GM12892 (cell line): ENCODE measurements at regions not wholly inside any gene's neighbourhood (a gene's known extent, or its start where the extent isn't known, plus 50 kb on each side); places are given as distances from the start of the nearest gene placed in this dataset.

Experiments used
- DNase-seq: peaks from one replicate; pipeline ENCODE4 v3.0.0; 2011; ENCODE audit not compliant: insufficient read length
- FAIRE-seq: peaks from 2 replicates; lab custom pipeline; 2011; peaks lifted over from hg19 to GRCh38; lab: Jason Lieb, UNC
- POLR2A ChIP-seq: IDR thresholded peaks from 2 replicates; pipeline ENCODE4 v1.6.1; 2011; ENCODE audit warnings: low read depth, low read length, control low read depth
- POLR2AphosphoS5 ChIP-seq: IDR thresholded peaks from 2 replicates; pipeline ENCODE4 v1.6.1; 2011; ENCODE audit warnings: low read depth, low read length, control low read depth
- TAF1 ChIP-seq: IDR thresholded peaks from 2 replicates; pipeline ENCODE4 v1.6.1; 2011; ENCODE audit warnings: low read depth, mild to moderate bottlenecking, control low read depth, low read length, borderline replicate concordance

DNA sequence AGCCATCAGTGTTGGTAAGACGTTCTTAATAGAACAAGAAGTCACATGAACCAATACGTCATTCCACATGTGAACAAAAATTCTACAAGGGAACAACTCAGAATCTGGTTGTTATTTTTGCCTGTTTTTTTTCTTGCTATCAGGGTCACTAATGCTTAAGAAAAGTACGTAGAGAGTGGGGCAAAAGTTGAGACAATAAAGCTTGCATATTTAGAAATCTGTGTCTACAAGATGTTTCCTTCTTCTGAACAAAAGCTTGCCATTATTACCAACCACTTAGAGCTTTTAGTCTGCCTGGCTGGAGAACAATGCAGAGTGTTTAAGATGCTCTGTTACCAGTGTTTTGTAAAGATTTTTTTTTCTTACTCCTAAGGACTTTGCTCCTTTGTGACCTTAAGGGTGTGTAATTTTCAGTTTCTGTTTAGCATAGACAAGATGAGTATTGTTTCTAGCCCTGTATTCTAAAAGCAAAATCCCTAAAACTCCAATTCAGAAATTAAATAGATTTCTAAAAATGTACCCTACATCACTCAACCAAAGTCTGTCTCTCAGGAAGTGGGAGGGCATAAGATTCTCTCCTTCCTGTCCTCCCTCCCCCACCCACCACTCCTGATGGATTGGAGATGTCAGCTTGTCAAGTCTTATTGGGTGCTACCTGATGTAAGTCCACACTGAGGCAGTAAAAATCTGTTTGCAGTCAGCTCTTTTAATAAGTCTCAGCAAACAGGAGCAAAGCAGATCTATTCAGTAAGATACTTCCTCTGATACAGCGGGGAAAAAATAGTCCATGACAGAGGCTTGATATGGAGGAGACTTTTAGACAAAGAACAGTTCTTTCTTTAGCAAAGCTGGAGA is 267.6 kb downstream of the GRIN2B start:
- TF ChIP-seq POLR2AphosphoS5 (no peak), POLR2A (no peak), TAF1 (no peak)
- DNase-seq, result no peak
- FAIRE-seq, result no peak

DNA sequence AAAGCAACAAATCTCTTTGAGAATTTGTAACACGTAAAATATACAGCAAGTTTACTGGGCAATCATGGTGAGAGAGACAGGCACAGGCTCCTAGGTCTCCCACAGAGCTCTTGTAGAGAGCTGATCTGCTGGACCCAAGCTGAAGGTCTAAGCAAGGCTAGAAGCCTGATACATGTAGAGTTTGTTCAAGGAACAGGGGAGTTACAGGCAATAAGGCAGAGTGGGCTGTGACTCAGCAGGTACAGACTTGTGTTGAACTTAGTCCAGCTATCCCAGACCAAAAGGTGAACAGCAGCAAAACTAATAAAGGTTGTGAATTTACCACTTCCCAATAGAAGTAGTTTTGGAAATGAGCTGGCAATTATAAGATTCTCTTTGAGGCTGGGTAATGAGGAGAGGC is 273.6 kb downstream of the GRIN2B start:
- TF ChIP-seq TAF1, result no peak
- no peak for TF ChIP-seq POLR2A
- no peak for TF ChIP-seq POLR2AphosphoS5
- FAIRE-seq (no peak), DNase-seq (no peak)

DNA sequence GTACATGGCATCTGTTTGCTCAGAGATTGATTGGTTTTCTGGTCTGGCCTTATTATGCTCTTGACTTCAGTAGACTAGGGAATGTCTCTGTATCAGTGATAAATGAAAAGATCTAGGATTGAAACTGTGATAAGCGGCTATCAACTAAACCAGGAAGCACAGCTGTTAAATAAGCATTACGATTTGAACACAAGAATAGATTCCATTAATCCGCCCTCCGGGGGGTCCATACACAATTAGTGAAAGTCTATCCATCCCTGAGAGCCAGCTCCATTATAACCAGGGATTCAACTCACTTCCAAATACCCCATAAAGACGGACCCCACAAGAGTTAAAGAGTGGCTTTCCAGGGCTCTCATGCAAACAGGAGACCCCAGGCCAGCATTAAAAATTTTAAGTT is 279.0 kb downstream of the GRIN2B start:
- DNase-seq (no peak), FAIRE-seq (no peak)
- TF ChIP-seq POLR2AphosphoS5, result no peak
- no peak for TF ChIP-seq TAF1

DNA sequence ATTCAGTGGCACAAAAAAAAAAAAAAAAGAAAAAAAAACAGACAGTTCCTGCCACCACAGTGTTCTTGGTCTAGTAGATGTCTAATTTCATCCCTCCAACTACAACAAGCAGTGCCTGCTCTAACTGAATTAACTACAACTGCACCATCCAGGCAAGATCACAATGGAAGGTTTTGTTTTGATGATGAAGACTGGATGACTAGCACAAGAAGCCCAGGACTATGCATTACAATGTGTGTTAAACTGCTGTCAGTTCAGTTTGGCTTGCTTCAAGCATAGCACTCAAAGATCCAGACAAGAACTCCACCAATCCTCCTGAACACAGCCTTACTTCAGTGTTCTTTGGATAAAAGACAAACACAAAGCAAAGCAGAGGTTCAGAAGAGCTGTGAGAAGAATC is 279.9 kb downstream of the GRIN2B start:
- FAIRE-seq, result no peak
- DNase-seq, result no peak
- TF ChIP-seq TAF1, result no peak
- no peak for TF ChIP-seq POLR2A
- TF ChIP-seq POLR2AphosphoS5, result no peak

DNA sequence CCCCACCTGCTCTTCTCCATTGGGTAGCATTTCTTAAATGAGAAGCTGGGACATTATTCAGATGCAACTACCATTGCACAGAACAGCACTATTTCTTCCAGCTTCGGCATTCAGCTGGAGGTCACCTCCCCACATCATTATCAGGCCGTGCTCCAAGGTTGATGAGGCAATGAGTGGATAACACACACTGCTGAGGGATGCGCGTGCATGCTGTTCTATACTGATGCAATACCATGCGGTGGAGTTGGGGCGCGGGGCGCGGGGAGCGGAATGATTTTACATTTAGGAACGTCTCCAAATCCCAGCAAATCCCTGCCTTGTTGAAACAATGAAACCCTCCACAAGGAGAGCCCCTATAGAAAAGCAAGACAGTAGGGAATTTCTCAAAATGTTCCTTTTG is 283.4 kb downstream of the GRIN2B start:
- no peak for FAIRE-seq
- TF ChIP-seq POLR2AphosphoS5 (no peak), POLR2A (no peak), TAF1 (no peak)
- DNase-seq, result no peak

DNA sequence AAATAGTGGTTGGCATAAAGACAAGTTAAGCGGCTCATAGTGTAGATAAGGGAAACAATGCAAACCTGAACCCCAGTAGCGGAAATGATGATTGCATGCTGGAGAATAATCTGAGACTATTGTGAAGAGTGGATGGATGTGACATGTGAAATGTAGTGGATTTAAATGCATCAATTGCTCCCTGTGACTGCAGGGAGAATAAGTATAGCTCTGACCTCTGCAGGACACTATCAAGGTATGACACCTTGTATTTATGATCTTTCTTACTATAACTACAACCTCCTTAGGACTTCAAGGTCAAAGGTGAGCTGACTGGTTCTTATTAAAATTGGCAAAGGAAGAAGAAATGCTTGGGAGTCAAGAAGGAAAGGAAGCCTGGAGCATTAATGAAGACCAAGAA is 285.6 kb downstream of the GRIN2B start:
- no peak for TF ChIP-seq POLR2A
- TF ChIP-seq POLR2AphosphoS5, result no peak
- no peak for TF ChIP-seq TAF1
- no peak for DNase-seq
- no peak for FAIRE-seq

DNA sequence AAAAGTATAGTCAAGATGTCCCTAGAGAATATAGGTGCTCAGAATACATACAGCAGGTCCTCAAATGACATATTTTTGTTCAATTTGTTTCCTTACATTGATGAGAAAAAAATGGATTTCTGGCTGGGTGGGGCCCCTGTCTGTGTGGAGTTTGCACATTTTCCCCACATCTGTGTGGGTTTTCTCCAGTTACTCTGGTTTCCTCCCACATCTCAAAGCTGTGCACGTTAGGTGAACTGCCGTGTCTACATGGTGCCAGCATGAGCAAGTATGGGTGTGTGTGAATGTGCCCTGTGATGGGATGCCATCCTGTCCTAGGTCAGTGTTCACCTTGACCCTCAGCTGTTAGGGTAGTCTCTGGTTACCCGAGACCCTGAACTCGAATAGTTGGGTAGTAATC is 289.1 kb downstream of the GRIN2B start:
- FAIRE-seq (no peak), DNase-seq (no peak)
- TF ChIP-seq POLR2A, result no peak
- TF ChIP-seq TAF1, result no peak
- TF ChIP-seq POLR2AphosphoS5, result no peak

DNA sequence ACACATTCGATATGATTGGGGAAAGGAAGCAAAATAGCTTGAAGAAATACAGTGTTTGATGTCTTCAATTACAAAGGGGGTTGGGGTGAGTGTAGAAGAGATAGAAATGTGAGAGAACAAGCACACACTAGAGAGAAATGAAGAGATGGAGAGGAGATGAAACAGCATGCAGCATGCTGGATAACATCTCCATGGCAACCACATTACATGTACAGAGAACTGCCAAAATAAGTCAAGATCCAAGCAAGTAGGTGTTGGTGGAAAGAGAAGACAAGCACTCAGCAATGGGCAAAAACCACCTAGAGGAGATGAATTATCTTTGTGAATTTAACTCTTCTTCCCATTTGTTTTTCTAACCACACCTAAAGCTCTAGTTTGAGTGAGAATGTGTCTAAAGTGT is 289.8 kb downstream of the GRIN2B start:
- peak; percentile 21 for FAIRE-seq
- TF ChIP-seq POLR2AphosphoS5 (no peak), TAF1 (no peak), POLR2A (no peak)
- DNase-seq, result no peak

DNA sequence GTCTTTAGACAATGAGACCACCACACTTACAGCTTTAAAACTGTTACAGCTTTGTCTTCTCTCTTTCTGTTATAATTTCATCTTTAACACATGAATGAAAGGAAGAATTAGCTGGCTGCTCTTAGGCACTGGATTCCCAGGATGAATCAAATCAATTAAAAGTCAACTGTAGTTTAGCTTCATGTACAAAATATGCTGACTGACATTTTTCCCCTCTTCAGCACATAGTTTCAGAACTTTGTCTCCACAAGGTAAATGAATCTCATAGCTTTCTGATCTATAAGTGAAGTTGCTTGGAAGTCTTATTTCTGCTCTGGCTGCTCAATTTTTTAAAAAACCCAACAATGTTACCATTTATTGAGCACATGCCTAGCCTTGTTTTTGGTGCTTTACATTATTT is 293.8 kb downstream of the GRIN2B start:
- TF ChIP-seq TAF1 (no peak), POLR2AphosphoS5 (no peak), POLR2A (no peak)
- DNase-seq (no peak), FAIRE-seq (no peak)

DNA sequence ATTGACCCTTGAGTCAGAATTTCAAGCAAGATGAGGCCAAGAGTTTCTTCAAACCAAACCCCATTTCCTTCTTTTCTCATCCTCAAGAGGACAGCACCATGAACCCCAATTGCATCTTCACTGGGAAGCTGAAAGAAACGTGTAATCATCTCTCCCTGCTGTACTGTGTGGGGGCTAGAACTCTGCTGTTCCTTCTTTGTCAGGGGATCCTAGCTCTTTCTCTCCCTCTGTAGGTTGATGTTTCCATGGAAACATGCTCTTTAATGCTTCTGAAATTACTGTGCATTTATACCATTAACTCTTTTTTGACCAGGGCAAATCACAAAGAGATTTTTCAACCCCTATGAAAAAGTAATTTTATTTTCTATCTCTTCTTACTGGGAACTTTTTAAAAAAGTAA is 295.1 kb downstream of the GRIN2B start:
- FAIRE-seq (no peak), DNase-seq (no peak)
- TF ChIP-seq POLR2AphosphoS5 (no peak), TAF1 (no peak), POLR2A (no peak)

DNA sequence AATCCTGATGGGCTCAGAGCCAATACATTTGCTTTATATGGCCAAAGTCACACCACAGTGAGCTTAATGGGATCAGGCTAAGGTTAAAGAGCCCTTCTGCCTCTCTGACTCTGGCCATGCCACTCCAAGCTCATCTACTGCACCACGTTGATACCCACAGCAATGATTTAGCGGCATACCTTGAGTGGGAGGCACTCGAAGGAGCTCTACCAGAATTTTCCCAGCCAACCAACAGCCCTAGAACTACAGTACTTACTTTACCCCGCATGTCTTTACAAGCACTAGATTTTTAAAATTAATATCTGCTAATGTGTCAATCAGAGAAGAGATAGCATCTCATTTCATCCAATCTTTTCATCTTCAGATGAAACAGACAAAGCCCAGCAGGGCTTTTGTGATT is 300.5 kb downstream of the GRIN2B start:
- no peak for FAIRE-seq
- TF ChIP-seq POLR2A (no peak), POLR2AphosphoS5 (no peak), TAF1 (no peak)
- no peak for DNase-seq

DNA sequence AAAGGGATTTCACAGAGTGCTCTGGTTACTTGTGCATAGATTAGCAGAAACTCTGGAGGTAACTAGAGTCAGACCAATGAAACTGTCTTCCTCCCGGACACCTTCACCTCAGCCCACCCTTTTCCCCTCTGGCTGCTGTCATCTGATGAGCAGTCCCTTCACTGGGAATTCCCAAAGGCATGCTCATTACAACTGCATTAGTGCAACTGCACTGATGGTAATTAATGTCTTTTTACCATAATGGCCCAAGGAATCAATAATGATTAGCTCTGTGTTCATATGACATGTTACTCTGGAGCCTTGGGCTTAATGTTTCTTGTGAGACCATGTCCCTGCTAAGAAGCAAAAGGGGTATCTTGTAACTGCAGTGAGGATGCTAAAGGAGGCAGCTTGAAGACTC is 304.5 kb downstream of the GRIN2B start:
- DNase-seq, result no peak
- no peak for FAIRE-seq
- TF ChIP-seq POLR2A, result no peak
- no peak for TF ChIP-seq POLR2AphosphoS5
- TF ChIP-seq TAF1, result no peak
